ENCODE measurements at regions not wholly inside any gene's neighbourhood (a gene's known extent, or its start where the extent isn't known, plus 50 kb on each side); places are given as distances from the start of the nearest gene placed in this dataset.

- no peak for TF ChIP-seq POLR2A (IDR thresholded peaks at IDR 0.05)
- no peak for TF ChIP-seq CTCF (IDR thresholded peaks at IDR 0.05)
Measured at GRCh38 chr9:119763260-119763659, 394.0 kb upstream of the BRINP1 start.
